Endothelial cell (in vitro differentiated cells): ENCODE measurements at regions not wholly inside any gene's neighbourhood (a gene's known extent, or its start where the extent isn't known, plus 50 kb on each side); places are given as distances from the start of the nearest gene placed in this dataset.
"Not testable (repeated sequence)": the region's sequence is repeated elsewhere in the genome, so short reads cannot be mapped to it uniquely, and the experiment has no call there.

ENCODE experiments used
- DNase-seq: peaks from one replicate; pipeline ENCODE4 v3.0.0; 2021; ENCODE audit warnings: low spot score
- H3K27ac Mint-ChIP-seq: one replicate; pipeline ENCODE4 v1.8.0; 2021; ENCODE audit warnings: mixed read lengths, inconsistent platforms; ENCODE audit not compliant: unreplicated experiment
- H3K27me3 Mint-ChIP-seq: one replicate; pipeline ENCODE4 v1.8.0; 2021; ENCODE audit warnings: mild to moderate bottlenecking, moderate library complexity, mixed read lengths, inconsistent platforms; ENCODE audit not compliant: unreplicated experiment
- H3K36me3 Mint-ChIP-seq: one replicate; pipeline ENCODE4 v1.8.0; 2021; ENCODE audit warnings: mild to moderate bottlenecking, low read depth, mixed read lengths, inconsistent platforms; ENCODE audit not compliant: unreplicated experiment
- H3K4me1 Mint-ChIP-seq: one replicate; pipeline ENCODE4 v1.8.0; 2021; ENCODE audit warnings: mild to moderate bottlenecking, mixed read lengths, inconsistent platforms; ENCODE audit not compliant: unreplicated experiment
- H3K4me3 Mint-ChIP-seq: one replicate; pipeline ENCODE4 v1.8.0; 2021; ENCODE audit warnings: mild to moderate bottlenecking, mixed read lengths, inconsistent platforms; ENCODE audit not compliant: unreplicated experiment
- H3K9me3 Mint-ChIP-seq: one replicate; pipeline ENCODE4 v1.8.0; 2021; ENCODE audit warnings: mixed read lengths, inconsistent platforms; ENCODE audit not compliant: unreplicated experiment
- TF ChIP-seq, protein P1 (sequence below): fragments of 200-600 bp; sonication (generic); IDR thresholded peaks from one replicate; pipeline ENCODE4 v1.5.0; 2021; ENCODE audit warnings: antibody characterized with exemption; ENCODE audit not compliant: unreplicated experiment

DNA sequence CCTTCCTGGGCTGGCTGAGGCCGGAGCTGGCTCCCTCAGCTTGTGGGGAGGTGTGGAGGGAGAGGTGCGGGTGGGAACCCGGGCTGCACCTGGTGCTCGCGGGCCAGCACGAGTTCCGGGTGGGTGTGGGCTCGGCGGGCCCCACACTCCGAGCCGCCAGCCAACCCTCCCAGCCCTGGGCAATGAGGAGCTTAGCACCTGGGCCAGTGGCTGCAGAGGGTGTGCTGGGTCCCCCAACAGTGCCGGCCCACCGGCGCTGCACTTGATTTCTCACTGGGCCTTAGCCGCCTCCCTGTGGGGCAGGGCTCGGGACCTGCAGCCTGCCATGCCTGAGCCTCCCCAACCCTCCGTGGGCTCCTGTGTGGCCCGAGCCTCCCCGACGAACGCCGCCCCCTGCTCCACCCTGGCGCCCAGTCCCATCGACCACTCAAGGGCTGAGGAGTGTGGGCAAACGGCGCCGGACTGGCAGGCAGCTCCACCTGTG is 182.7 kb upstream of the PAQR3 start:
- no peak for DNase-seq
- TF ChIP-seq, protein P1, sequence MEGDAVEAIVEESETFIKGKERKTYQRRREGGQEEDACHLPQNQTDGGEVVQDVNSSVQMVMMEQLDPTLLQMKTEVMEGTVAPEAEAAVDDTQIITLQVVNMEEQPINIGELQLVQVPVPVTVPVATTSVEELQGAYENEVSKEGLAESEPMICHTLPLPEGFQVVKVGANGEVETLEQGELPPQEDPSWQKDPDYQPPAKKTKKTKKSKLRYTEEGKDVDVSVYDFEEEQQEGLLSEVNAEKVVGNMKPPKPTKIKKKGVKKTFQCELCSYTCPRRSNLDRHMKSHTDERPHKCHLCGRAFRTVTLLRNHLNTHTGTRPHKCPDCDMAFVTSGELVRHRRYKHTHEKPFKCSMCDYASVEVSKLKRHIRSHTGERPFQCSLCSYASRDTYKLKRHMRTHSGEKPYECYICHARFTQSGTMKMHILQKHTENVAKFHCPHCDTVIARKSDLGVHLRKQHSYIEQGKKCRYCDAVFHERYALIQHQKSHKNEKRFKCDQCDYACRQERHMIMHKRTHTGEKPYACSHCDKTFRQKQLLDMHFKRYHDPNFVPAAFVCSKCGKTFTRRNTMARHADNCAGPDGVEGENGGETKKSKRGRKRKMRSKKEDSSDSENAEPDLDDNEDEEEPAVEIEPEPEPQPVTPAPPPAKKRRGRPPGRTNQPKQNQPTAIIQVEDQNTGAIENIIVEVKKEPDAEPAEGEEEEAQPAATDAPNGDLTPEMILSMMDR, result no peak
- Mint-ChIP-seq H3K36me3 (peaks cover 9% of the 10 kb centered on the region), H3K27me3 (peaks cover 2% of the 10 kb centered on the region), H3K4me3 (no peak overlapping the region), H3K4me1 (no peaks in the 10 kb centered on the region), H3K27ac (no peak overlapping the region), H3K9me3 (peaks cover 22% of the 10 kb centered on the region)

DNA sequence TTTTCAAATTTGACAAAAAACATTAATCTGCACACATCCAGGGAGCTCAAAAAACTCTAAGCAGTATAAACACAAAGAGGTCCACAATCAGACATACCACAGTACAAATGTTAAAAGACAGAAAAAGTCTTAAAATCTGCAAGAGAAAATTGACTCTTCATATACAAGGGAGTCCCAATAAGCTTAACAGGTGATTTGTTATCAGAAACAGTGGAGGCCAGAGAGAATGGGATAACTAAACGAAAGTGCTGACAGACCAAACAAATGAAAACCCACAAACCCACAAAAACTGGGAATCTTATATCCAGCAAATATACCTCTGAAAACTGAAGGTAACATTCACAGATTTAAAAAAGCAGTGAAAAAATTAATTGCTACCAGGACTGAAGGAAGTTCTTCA is 182.0 kb upstream of the PAQR3 start:
- TF ChIP-seq, protein P1, result no peak
- Mint-ChIP-seq H3K4me3 (no peak overlapping the region), H3K4me1 (no peaks in the 10 kb centered on the region), H3K27ac (no peak overlapping the region), H3K36me3 (peaks cover 9% of the 10 kb centered on the region), H3K27me3 (peaks cover 3% of the 10 kb centered on the region), H3K9me3 (peaks cover 22% of the 10 kb centered on the region)
- no peak for DNase-seq

DNA sequence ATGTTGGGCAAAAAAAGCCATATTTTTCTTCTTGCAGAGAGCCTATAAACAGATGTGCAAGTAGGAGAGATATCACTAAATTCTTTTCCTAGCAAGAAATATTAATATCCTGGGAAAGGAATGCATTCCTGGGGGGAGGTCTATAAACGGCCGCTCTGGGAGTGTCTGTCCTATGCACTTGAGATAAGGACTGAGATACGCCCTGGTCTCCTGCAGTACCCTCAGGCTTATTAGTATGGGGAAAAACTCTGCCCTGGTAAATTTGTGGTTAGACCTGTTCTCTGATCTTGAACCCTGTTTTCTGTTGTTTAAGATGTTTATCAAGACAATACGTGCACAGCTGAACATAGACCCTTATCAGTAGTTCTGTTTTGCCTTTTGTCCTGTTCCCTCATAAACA is 177.8 kb upstream of the PAQR3 start:
- peaks cover 22% of the 10 kb centered on the region for H3K9me3 Mint-ChIP-seq
- not testable (repeated sequence) for H3K4me3 Mint-ChIP-seq, H3K4me1 Mint-ChIP-seq, H3K27me3 Mint-ChIP-seq, DNase-seq, H3K36me3 Mint-ChIP-seq, H3K27ac Mint-ChIP-seq

DNA sequence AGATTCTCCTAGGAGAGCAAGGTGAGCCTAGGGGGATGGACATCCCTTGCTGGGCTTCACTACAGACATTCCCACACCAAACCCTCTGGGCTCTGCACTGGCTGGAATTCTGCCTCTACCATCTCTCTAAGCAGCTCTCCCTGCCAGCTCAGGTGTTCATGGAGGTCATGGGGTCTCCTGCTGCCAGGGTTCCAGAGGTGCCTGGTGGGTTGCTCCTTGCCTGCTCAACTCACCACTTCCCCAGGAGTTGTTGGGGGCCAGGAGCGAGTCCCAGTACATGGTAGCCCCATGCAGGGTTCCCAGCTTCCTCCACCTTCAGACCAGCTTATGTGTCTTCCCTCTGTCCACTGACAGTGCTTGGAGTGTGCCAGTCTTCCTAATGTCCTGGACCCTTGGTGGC is 167.8 kb upstream of the PAQR3 start:
- no peak overlapping the region for H3K27ac Mint-ChIP-seq
- TF ChIP-seq, protein P1, result no peak
- no peak overlapping the region for H3K4me3 Mint-ChIP-seq
- no peaks in the 10 kb centered on the region for H3K9me3 Mint-ChIP-seq
- H3K36me3 Mint-ChIP-seq, result no peaks in the 10 kb centered on the region
- no peak for DNase-seq
- no peaks in the 10 kb centered on the region for H3K4me1 Mint-ChIP-seq
- H3K27me3 Mint-ChIP-seq, result peaks cover 2% of the 10 kb centered on the region

DNA sequence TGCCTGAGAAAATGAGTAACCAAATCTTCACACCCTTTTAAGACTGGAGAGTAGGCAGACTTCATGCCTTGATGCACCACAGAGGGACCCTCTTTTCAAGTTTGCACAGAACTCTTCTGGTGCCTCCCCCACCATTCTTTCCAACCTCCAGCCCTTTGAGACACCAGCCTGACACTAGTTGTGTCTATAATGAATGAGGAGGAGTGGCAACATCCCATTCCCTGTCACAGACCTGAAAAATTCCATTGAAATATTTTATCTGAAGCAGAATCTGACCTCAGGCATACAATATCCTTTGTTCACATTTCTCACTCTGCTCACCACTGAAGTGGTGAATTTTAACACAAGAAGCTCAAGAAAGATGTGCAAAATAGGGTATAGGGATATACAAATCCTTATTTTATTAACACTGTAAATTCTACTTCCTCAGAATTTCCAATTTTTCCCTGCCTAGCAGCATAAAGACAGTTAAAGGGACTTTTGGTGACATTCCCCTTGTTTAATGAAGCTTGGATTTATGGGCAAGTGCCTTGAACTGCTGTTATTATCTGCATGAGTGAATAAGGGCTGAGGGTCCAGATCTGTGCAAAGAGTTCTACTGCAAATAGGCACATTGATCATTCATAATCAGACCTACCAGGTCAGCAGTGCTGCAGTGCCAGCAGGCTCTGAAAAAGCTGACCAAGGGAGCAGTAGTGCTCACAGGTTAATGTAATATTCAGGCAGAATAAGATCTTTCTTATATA is 149.9 kb upstream of the PAQR3 start:
- H3K4me1 Mint-ChIP-seq, result no peaks in the 10 kb centered on the region
- no peak for DNase-seq
- H3K27me3 Mint-ChIP-seq, result no peaks in the 10 kb centered on the region
- no peak overlapping the region for H3K27ac Mint-ChIP-seq
- no peaks in the 10 kb centered on the region for H3K36me3 Mint-ChIP-seq
- TF ChIP-seq, protein P1, result no peak
- H3K9me3 Mint-ChIP-seq, result no peaks in the 10 kb centered on the region
- no peak overlapping the region for H3K4me3 Mint-ChIP-seq
